ENCODE measurements at regions not wholly inside any gene's neighbourhood (a gene's known extent, or its start where the extent isn't known, plus 50 kb on each side); places are given as distances from the start of the nearest gene placed in this dataset.

GRCh38 chr7:28360739-28361138 is 51.6 kb upstream of the CREB5 start:
- no peak for DNase-seq (ENCODE audit: low spot score)
- peak; percentile 63 for FAIRE-seq

- FAIRE-seq (no peak), DNase-seq (ENCODE audit: low spot score) (no peak)
Measured at GRCh38 chr7:28361551-28361950, 50.8 kb upstream of the CREB5 start.

DNA sequence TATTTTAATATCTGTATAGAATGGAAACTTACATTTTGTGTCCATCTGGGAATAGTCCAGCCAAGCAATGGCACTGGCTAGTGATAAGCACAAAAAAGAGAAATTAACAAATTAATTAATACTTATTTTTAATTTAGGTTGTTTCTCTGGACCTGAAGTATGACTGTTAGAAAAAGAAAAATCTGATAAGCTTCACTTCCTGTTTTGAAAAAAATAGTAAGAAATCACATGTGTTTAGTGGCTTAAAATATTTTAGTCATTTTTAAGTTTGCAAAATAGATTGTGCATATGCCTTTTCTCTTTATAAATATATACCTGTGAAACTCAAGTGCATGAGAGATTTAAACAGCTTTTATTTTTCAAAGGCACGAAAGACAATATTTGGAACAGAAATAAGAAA is 50.1 kb upstream of the CREB5 start:
- DNase-seq (ENCODE audit: low spot score) (no peak), FAIRE-seq (no peak)

All from urothelium cell line (cell line).